Lower leg skin (tissue), 3 donors: ENCODE measurements at regions not wholly inside any gene's neighbourhood (a gene's known extent, or its start where the extent isn't known, plus 50 kb on each side); places are given as distances from the start of the nearest gene placed in this dataset.

Experiments used
- CTCF ChIP-seq, 3 donors: fragments of 450-650 bp; IDR thresholded peaks; one replicate each; pipeline ENCODE4 v1.5.1; 2016; ENCODE audit warnings: antibody characterized with exemption in 3 of 3, mild to moderate bottlenecking in 3 of 3, moderate library complexity in 2 of 3
- POLR2A ChIP-seq, 2 donors: fragments of 450-650 bp; IDR thresholded peaks; one replicate each; pipeline ENCODE4 v1.6.1; 2016 to 2017; ENCODE audit warnings: antibody characterized with exemption in 2 of 2, mild to moderate bottlenecking in 1 of 2, moderate library complexity in 1 of 2

DNA sequence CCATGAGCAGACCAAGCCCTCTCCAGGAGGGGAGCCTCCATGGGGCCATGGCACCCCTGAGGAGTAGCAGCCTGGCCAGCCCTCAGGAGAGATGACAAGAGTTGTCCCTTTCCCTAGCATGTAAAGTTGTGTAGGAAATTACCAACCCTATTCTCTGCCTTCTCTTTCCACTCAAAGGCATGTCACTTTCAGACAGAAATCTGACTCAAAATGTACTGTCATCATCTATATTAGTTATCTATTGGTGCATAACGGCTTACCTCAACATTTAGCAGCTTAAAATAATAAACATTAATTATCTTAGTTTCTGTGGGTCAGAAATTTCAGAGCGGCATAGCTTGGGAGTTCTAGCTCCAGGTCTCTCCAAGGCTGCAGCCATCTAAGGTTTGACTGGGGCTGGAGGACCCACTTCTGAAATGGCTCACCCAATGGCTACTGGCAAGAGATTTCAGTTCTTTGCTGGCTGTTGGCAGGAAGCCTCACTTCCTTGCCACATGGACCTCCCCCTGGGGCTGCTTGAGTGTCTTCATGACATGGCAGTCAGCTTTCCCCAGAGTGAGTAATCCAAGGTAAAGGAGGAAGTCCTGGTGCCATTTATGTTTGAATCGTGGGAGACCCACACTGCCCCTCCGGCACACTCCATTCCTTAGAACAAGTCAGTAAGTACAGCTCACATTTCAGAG is 632.3 kb downstream of the CCDC171 start:
- TF ChIP-seq POLR2A (IDR thresholded peaks at IDR 0.05) (no peak), CTCF (IDR thresholded peaks at IDR 0.05) (no peak)
